HEK293T (cell line): ENCODE measurements at regions not wholly inside any gene's neighbourhood (a gene's known extent, or its start where the extent isn't known, plus 50 kb on each side); places are given as distances from the start of the nearest gene placed in this dataset.

Experiments used
- ARNT ChIP-seq: fragments of 450-650 bp; IDR thresholded peaks from 2 replicates; pipeline ENCODE4 v1.6.1; 2017; ENCODE audit warnings: mild to moderate bottlenecking
- BHLHE40 ChIP-seq: fragments of 450-650 bp; IDR thresholded peaks from 2 replicates; pipeline ENCODE4 v1.6.1; 2016; ENCODE audit warnings: mild to moderate bottlenecking, moderate library complexity, borderline replicate concordance
- ELF4 ChIP-seq: fragments of 450-650 bp; IDR thresholded peaks from 2 replicates; pipeline ENCODE4 v1.6.1; 2017; ENCODE audit warnings: antibody characterized with exemption
- FOXA1 ChIP-seq: fragments of 450-650 bp; IDR thresholded peaks from 2 replicates; pipeline ENCODE4 v1.6.1; 2016; ENCODE audit warnings: mild to moderate bottlenecking
- FOXM1 ChIP-seq: fragments of 450-650 bp; IDR thresholded peaks from 2 replicates; pipeline ENCODE4 v1.6.1; 2017; ENCODE audit warnings: mild to moderate bottlenecking, borderline replicate concordance
- LEF1 ChIP-seq: fragments of 450-650 bp; IDR thresholded peaks from 2 replicates; pipeline ENCODE4 v1.6.1; 2017; ENCODE audit warnings: mild to moderate bottlenecking, borderline replicate concordance
- NFRKB ChIP-seq: fragments of 450-650 bp; IDR thresholded peaks from 2 replicates; pipeline ENCODE4 v1.6.1; 2016; ENCODE audit warnings: mild to moderate bottlenecking, moderate library complexity
- SP1 ChIP-seq: fragments of 450-650 bp; IDR thresholded peaks from 2 replicates; pipeline ENCODE4 v1.6.1; 2017
- TARDBP ChIP-seq: fragments of 450-650 bp; IDR thresholded peaks from 2 replicates; pipeline ENCODE4 v1.6.1; 2016
- ZNF384 ChIP-seq: fragments of 450-650 bp; IDR thresholded peaks from 2 replicates; pipeline ENCODE4 v1.6.1; 2016

GRCh38 chr1:115165776-115166175 lies 76.5 kb upstream of the TSPAN2 start:
- TF ChIP-seq BHLHE40 (no peak), ARNT (no peak), FOXM1 (no peak), ZNF384 (no peak), ELF4 (no peak), TARDBP (no peak), SP1 (no peak), NFRKB (no peak), FOXA1 (no peak), LEF1 (no peak)
